B cell (primary cell): ENCODE measurements at regions not wholly inside any gene's neighbourhood (a gene's known extent, or its start where the extent isn't known, plus 50 kb on each side); places are given as distances from the start of the nearest gene placed in this dataset.

ENCODE experiments used
- ATAC-seq: fragments of 200-7000 bp; cut with Tn5 transposase; one replicate; pipeline ENCODE4 v1.10.0; 2021; ENCODE audit warnings: low read depth, mild to moderate bottlenecking, moderate number of reproducible peaks, moderate library complexity
- CTCF ChIA-PET: fragments of 350-600 bp; sonication (Branson Sonifier 250); formaldehyde crosslinking; loops from one replicate; lab custom pipeline; 2021; ENCODE audit warnings: antibody characterized with exemption, inconsistent platforms; lab: Charles Lee
- POLR2A ChIA-PET: fragments of 350-600 bp; sonication (Branson Sonifier 250); formaldehyde crosslinking; loops from one replicate; lab custom pipeline; 2021; ENCODE audit warnings: antibody characterized with exemption; lab: Charles Lee
- DNase-seq: peaks from one replicate; pipeline ENCODE4 v3.0.0; 2013
- H2AFZ ChIP-seq: 2 replicates; pipeline ENCODE4 v1.6.1; 2012; ENCODE audit warnings: mild to moderate bottlenecking, low read depth, low read length; ENCODE audit not compliant: insufficient read depth, poor library complexity, severe bottlenecking
- H3K27ac ChIP-seq, 2 donors: 1 replicate in 1 of 2; 2 replicates in 1 of 2; pipeline ENCODE4 v1.5.1; 2012 to 2013; ENCODE audit warnings: low read length in 2 of 2, mild to moderate bottlenecking in 2 of 2, moderate library complexity in 1 of 2
- H3K27me3 ChIP-seq, 4 experiments: fragments of 200-600 bp in 1 of 4; sonication (generic) in 1 of 4; replicated peaks in 1 of 4; 1 replicate in 2 of 4; 2 replicates in 2 of 4; pipeline versions ENCODE4 v1.6.1 to v1.7.0; 2013 to 2016; ENCODE audit warnings: low read length in 3 of 4, mild to moderate bottlenecking in 2 of 4, mixed read lengths in 1 of 4, moderate library complexity in 1 of 4; ENCODE audit not compliant: insufficient read depth in 4 of 4, control insufficient read depth in 3 of 4; ENCODE audit errors: control extremely low read depth in 1 of 4
- H3K36me3 ChIP-seq, 2 experiments: replicated peaks in 1 of 2; 1 replicate in 1 of 2; 2 replicates in 1 of 2; pipeline versions ENCODE4 v1.6.1 to v1.7.1; 2013; ENCODE audit warnings: low read length in 1 of 2; ENCODE audit not compliant: insufficient read depth in 2 of 2, control insufficient read depth in 1 of 2; ENCODE audit errors: control extremely low read depth in 1 of 2, extremely low read depth in 1 of 2
- H3K4me1 ChIP-seq, 2 donors: fragments of 200-600 bp in 1 of 2; sonication (generic) in 1 of 2; 1 replicate in 1 of 2; 2 replicates in 1 of 2; pipeline versions ENCODE4 v1.5.1 to v1.6.1; 2013 to 2017; ENCODE audit warnings: low read length in 2 of 2; ENCODE audit not compliant: control insufficient read depth in 2 of 2, insufficient read depth in 2 of 2
- H3K4me2 ChIP-seq: replicated peaks from 2 replicates; pipeline ENCODE3; 2012; ENCODE audit warnings: mild to moderate bottlenecking, low read depth, low read length; ENCODE audit not compliant: poor library complexity, severe bottlenecking
- H3K4me3 ChIP-seq, 5 experiments: fragments of 200-600 bp in 1 of 5; sonication (generic) in 1 of 5; 1 replicate in 3 of 5; 2 replicates in 2 of 5; pipeline versions ENCODE4 v1.5.1 to v1.7.0; 2011 to 2016; ENCODE audit warnings: low read length in 4 of 5, mild to moderate bottlenecking in 4 of 5, low read depth in 2 of 5, control low read depth in 1 of 5, moderate library complexity in 1 of 5; ENCODE audit not compliant: insufficient read depth in 1 of 5; ENCODE audit errors: control extremely low read depth in 1 of 5, extremely low read depth in 1 of 5
- H3K79me2 ChIP-seq: fragments of 200-600 bp; sonication (generic); one replicate; pipeline ENCODE4 v1.6.0; 2016; ENCODE audit warnings: low read length; ENCODE audit not compliant: control insufficient read depth, insufficient read depth
- H3K9ac ChIP-seq: fragments of 200-600 bp; sonication (generic); 2 replicates; pipeline ENCODE4 v1.6.1; 2017; ENCODE audit warnings: mild to moderate bottlenecking, low read length, moderate library complexity
- H3K9me3 ChIP-seq, 3 donors: one replicate each; pipeline versions ENCODE4 v1.6.1 to v1.7.1; 2013; ENCODE audit warnings: low read length in 2 of 3; ENCODE audit not compliant: control insufficient read depth in 2 of 3, insufficient read depth in 1 of 3; ENCODE audit errors: control extremely low read depth in 1 of 3
- H4K20me1 ChIP-seq: 2 replicates; pipeline ENCODE4 v1.6.0; 2012; ENCODE audit warnings: mild to moderate bottlenecking, low read length; ENCODE audit not compliant: insufficient read depth, control insufficient read depth, poor library complexity, severe bottlenecking
- H3K27ac Mint-ChIP-seq: one replicate; pipeline ENCODE4 v1.8.0; 2021; ENCODE audit warnings: mixed read lengths
- H3K27me3 Mint-ChIP-seq: one replicate; pipeline ENCODE4 v1.8.0; 2021; ENCODE audit warnings: mixed read lengths
- H3K4me1 Mint-ChIP-seq: one replicate; pipeline ENCODE4 v1.8.0; 2021; ENCODE audit warnings: mixed read lengths
- H3K4me3 Mint-ChIP-seq: one replicate; pipeline ENCODE4 v1.8.0; 2021; ENCODE audit warnings: mixed read lengths
- H3K9me3 Mint-ChIP-seq: one replicate; pipeline ENCODE4 v1.8.0; 2022; ENCODE audit warnings: mixed read lengths; ENCODE audit not compliant: insufficient read depth
- EZH2 ChIP-seq: IDR thresholded peaks from 2 replicates; pipeline ENCODE4 v1.6.1; 2012; ENCODE audit warnings: borderline replicate concordance, low read depth, mild to moderate bottlenecking, moderate library complexity, low read length; ENCODE audit not compliant: insufficient read depth, poor library complexity, severe bottlenecking
- WGBS: methylation state at CpG from one replicate; pipeline ENCODE4 v1.1.5; 2013; ENCODE audit warnings: missing lambda C conversion rate; ENCODE audit not compliant: insufficient coverage; 5-methylcytosine and 5-hydroxymethylcytosine counted together
- intact Hi-C: fragments of 100-400 bp; cut with micrococcal nuclease; formaldehyde crosslinking; loops from one replicate; pipeline ENCODE4 v1.10.0; 2022
- TF ChIP-seq, protein P1 (sequence below): fragments of 200-600 bp; IDR thresholded peaks from one replicate; pipeline ENCODE4 v1.8.0; 2022; ENCODE audit warnings: antibody characterized with exemption, mild to moderate bottlenecking

DNA sequence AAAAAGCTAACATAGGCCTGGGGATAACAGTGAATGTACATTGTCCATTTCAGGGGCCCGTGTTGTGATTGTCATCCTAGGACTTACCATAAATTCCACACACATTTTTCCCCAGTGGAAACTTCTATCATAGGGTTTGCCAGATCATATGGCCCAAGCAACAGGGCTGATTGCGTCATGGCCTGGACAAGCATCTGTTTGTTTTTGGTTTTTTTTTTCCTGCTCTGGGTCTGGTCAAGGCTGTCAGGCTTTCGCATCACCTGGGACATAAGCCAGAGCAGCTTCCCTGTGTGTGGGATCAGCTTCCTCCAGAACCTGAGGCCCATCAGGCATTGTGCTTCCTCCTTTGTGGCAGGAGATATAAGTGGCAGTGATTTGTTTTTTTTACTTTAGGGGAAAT lies 598.5 kb upstream of the USP24 start:
- WGBS, result 100% methylated on average over 2 of the region's 3 CpGs
- Histone ChIP-seq H3K4me3 (no peak overlapping the region), H3K9me3 (no peaks in the 10 kb centered on the region), H3K4me1 (no peaks in the 10 kb centered on the region), H3K4me2 (no peak overlapping the region), H4K20me1 (no peaks in the 10 kb centered on the region), H3K9ac (no peak overlapping the region), H3K27me3 (no peaks in the 10 kb centered on the region), H3K79me2 (no peaks in the 10 kb centered on the region), H3K36me3 (no peaks in the 10 kb centered on the region), H3K27ac (no peak overlapping the region), H2AFZ (no peak overlapping the region)
- intact Hi-C loops, result no loop called here
- no peaks in the 10 kb centered on the region for H3K27me3 Mint-ChIP-seq
- no peaks in the 10 kb centered on the region for H3K4me1 Mint-ChIP-seq
- H3K27ac Mint-ChIP-seq, result no peak overlapping the region
- DNase-seq (no peak), ATAC-seq (no peak)
- no peak overlapping the region for H3K4me3 Mint-ChIP-seq
- H3K9me3 Mint-ChIP-seq, result no peaks in the 10 kb centered on the region
- TF ChIP-seq EZH2, result no peak
- TF ChIP-seq, protein P1, sequence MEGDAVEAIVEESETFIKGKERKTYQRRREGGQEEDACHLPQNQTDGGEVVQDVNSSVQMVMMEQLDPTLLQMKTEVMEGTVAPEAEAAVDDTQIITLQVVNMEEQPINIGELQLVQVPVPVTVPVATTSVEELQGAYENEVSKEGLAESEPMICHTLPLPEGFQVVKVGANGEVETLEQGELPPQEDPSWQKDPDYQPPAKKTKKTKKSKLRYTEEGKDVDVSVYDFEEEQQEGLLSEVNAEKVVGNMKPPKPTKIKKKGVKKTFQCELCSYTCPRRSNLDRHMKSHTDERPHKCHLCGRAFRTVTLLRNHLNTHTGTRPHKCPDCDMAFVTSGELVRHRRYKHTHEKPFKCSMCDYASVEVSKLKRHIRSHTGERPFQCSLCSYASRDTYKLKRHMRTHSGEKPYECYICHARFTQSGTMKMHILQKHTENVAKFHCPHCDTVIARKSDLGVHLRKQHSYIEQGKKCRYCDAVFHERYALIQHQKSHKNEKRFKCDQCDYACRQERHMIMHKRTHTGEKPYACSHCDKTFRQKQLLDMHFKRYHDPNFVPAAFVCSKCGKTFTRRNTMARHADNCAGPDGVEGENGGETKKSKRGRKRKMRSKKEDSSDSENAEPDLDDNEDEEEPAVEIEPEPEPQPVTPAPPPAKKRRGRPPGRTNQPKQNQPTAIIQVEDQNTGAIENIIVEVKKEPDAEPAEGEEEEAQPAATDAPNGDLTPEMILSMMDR, result no peak
- CTCF ChIA-PET, result no interaction called here
- POLR2A ChIA-PET, result no interaction called here

DNA sequence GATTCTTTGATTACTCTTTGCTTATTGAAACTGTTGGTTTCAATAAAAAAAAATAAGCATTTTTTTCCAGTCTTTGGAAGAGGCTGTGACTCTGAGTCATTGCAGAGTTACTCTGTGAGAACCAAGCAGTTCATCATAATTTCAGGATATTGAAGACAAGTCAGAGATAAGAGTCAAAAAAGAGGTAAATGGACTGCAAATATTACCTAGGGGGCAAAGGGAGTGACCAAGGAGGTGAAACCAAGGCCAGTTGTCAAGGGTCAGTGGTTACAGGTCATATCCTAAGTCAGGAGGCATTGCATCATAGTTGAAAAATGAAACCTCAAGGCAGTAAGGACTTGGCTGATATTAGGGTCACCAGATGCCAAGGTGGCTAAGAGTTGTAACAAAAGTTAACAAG lies 597.1 kb upstream of the USP24 start:
- H3K9me3 ChIP-seq, result peaks cover under 1 to 6% (median 1%) of the 10 kb centered on the region in 3 donors
- no peaks in the 10 kb centered on the region for H3K36me3 ChIP-seq
- H3K4me1 Mint-ChIP-seq, result no peaks in the 10 kb centered on the region
- ChIA-PET POLR2A (no interaction called here), CTCF (no interaction called here)
- no peak overlapping the region for H3K4me2 ChIP-seq
- H3K4me1 ChIP-seq, result no peaks in the 10 kb centered on the region
- H3K79me2 ChIP-seq, result no peaks in the 10 kb centered on the region
- H3K27ac ChIP-seq, result no peak overlapping the region
- H3K4me3 ChIP-seq, result no peak overlapping the region
- no peak overlapping the region for H3K4me3 Mint-ChIP-seq
- no peak overlapping the region for H3K9ac ChIP-seq
- DNase-seq (no peak), ATAC-seq (no peak)
- no peak overlapping the region for H2AFZ ChIP-seq
- H3K9me3 Mint-ChIP-seq, result peaks cover 2% of the 10 kb centered on the region
- no peaks in the 10 kb centered on the region for H4K20me1 ChIP-seq
- H3K27ac Mint-ChIP-seq, result no peak overlapping the region
- no peak for TF ChIP-seq EZH2
- TF ChIP-seq, protein P1, result no peak
- intact Hi-C loops, result no loop called here
- no peaks in the 10 kb centered on the region for H3K27me3 Mint-ChIP-seq
- H3K27me3 ChIP-seq, result no peaks in the 10 kb centered on the region
